ENCODE measurements at regions not wholly inside any gene's neighbourhood (a gene's known extent, or its start where the extent isn't known, plus 50 kb on each side); places are given as distances from the start of the nearest gene placed in this dataset.

GRCh38 chr4:180622254-180622653, 1620.9 kb upstream of the TENM3 start:
- TF ChIP-seq CTCF (IDR thresholded peaks at IDR 0.05) (no peak), POLR2A (IDR thresholded peaks at IDR 0.05) (no peak)
